Stimulated activated naive CD8-positive, alpha-beta T cell treated with anti-CD3 and anti-CD28 coated beads, Interleukin-15, Interleukin-2, amounts not matched to agents 100 ng/mL and 50 ng/mL, for 24 hours (primary cell): ENCODE measurements at regions not wholly inside any gene's neighbourhood (a gene's known extent, or its start where the extent isn't known, plus 50 kb on each side); places are given as distances from the start of the nearest gene placed in this dataset.
"Not testable (repeated sequence)": the region's sequence is repeated elsewhere in the genome, so short reads cannot be mapped to it uniquely, and the experiment has no call there.

Source experiments
- H3K27ac Mint-ChIP-seq: one replicate; pipeline ENCODE4 v1.8.0; 2021; ENCODE audit warnings: mild to moderate bottlenecking, mixed read lengths
- H3K27me3 Mint-ChIP-seq: one replicate; pipeline ENCODE4 v1.8.0; 2021; ENCODE audit warnings: mixed read lengths
- H3K36me3 Mint-ChIP-seq: one replicate; pipeline ENCODE4 v1.8.0; 2021; ENCODE audit warnings: low read depth, mixed read lengths
- H3K4me1 Mint-ChIP-seq: one replicate; pipeline ENCODE4 v1.8.0; 2021; ENCODE audit warnings: low read depth, mixed read lengths
- H3K4me3 Mint-ChIP-seq: one replicate; pipeline ENCODE4 v1.8.0; 2021; ENCODE audit warnings: mild to moderate bottlenecking, mixed read lengths
- H3K9me3 Mint-ChIP-seq: one replicate; pipeline ENCODE4 v1.8.0; 2021; ENCODE audit warnings: mixed read lengths

DNA sequence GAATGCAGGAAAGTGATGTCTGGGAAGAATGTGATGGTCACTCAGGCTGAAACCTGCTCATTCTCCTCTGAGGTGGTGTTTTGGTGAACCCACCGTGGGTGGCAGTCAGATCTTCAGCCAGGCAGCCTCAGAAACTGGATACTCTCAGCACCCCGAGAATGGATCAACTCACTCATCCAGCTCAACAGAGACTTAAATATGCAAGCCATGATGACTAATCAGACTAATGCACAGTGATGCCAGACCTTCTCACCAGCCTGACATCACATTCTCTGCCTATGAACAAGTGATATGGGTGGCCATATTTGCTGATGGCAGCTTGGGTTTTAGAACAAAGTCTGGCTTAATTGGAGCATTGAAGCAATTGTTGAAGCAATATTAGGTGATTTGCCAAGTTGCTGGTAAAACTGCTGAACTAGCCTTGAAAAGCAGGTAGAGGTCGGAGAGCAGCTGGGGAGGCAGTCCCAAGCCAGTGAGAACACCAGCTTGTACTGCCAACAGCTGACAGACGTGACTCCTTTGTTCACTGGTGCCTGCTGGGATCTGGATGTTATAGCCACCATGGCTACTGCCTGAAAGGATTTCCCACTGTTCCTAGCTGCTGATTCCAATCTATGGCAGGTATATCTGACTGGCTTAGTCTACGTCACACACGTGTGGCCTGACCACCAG lies 608.1 kb downstream of the MID1IP1 start:
- H3K4me3 Mint-ChIP-seq, result no peak overlapping the region
- peaks cover 4% of the 10 kb centered on the region for H3K27me3 Mint-ChIP-seq
- H3K36me3 Mint-ChIP-seq, result no peaks in the 10 kb centered on the region
- H3K4me1 Mint-ChIP-seq, result peaks cover 11% of the 10 kb centered on the region
- no peak overlapping the region for H3K27ac Mint-ChIP-seq
- no peaks in the 10 kb centered on the region for H3K9me3 Mint-ChIP-seq

DNA sequence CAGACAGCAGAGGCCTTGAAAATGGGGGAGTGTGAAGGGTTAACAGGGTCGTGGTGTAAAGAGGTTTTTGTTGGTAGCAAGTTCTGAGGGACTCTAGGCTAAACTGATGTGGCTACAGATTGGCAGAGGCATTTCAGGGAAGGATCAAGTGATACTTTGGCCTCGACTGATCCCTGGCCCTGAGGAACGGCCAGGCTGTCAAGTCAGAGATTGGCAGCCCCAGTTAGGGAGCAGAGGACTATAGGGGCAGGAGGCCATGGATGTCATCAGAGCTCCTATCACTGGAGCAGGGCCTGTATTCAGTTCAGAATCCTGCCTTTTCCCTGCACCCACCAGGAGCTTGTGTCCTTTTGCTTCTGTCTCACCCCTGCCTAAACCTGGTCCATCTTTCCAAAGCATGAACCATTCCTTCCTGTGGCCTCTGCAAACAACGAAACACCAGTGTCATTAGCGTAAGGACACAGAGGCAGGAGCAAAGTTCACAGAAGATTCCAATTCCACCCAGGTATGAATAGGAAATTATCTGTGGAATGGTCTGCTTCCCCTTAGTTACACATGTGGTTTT lies 613.1 kb downstream of the MID1IP1 start:
- Mint-ChIP-seq H3K4me3 (no peak overlapping the region), H3K27me3 (no peaks in the 10 kb centered on the region), H3K4me1 (peaks cover 30% of the 10 kb centered on the region), H3K36me3 (no peaks in the 10 kb centered on the region), H3K9me3 (peaks cover 8% of the 10 kb centered on the region), H3K27ac (no peak overlapping the region)

DNA sequence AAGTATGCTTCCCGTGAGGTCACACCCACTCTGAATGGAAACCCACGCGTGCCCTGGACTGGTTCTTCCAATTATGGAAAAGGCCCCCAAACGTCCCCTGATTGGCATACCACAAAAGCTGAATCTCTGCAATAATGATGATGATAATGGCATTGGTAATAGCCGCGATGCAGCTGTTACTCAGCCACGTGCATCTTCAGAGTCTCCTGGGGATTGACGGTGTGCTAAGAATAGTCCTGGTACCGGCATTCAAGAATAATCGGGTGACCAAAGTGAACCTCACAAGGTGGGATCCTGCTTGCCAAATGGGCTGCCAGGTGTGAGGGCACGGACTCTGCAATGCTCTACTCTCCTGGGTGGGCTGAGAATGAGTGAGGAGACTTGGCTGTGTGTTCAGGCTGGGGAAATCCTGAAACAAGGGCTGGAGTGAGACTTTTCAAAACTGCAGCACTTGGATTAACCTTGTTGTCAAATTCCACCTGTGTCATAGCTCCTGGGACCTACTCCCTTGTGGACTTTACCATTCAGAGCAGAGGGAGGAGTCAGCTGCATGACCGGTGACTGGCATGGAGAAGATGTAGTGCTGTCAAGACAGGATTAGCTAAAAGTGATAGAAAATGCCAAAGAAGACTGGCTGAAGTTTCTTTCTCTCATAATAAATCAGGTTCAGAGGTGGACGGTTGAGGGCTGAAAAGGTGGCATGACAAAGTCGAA lies 615.4 kb downstream of the MID1IP1 start:
- Mint-ChIP-seq H3K4me1 (peaks cover 35% of the 10 kb centered on the region), H3K36me3 (no peaks in the 10 kb centered on the region), H3K9me3 (peaks cover 8% of the 10 kb centered on the region), H3K27ac (no peak overlapping the region), H3K27me3 (no peaks in the 10 kb centered on the region), H3K4me3 (no peak overlapping the region)

DNA sequence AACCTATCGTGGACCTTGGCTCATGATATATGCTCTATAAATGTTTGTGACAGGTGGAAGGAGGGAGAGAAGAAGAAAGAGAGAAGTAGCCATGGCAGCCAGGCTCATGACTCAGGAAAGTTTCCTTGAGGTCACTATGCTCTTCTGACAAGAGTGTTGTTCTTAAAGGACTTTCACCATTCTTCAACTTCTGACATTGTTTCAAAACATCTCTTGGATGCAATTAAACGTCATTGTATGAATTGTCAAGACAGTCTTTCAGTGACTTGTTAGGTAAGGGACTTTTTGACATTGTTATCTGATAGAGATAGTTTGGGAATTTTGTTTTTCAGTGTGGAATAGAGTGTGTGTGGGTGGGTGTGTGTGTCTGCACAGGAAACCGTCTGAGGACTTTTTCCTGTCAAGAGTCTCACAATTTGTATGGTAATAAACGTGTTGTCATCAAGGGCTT lies 617.0 kb downstream of the MID1IP1 start:
- no peaks in the 10 kb centered on the region for H3K27me3 Mint-ChIP-seq
- H3K36me3 Mint-ChIP-seq, result peaks cover 6% of the 10 kb centered on the region
- H3K4me1 Mint-ChIP-seq, result peaks cover 46% of the 10 kb centered on the region
- H3K4me3 Mint-ChIP-seq, result peak overlapping the region; percentile 2
- H3K9me3 Mint-ChIP-seq, result peaks cover 8% of the 10 kb centered on the region
- H3K27ac Mint-ChIP-seq, result peak overlapping the region; percentile 80

DNA sequence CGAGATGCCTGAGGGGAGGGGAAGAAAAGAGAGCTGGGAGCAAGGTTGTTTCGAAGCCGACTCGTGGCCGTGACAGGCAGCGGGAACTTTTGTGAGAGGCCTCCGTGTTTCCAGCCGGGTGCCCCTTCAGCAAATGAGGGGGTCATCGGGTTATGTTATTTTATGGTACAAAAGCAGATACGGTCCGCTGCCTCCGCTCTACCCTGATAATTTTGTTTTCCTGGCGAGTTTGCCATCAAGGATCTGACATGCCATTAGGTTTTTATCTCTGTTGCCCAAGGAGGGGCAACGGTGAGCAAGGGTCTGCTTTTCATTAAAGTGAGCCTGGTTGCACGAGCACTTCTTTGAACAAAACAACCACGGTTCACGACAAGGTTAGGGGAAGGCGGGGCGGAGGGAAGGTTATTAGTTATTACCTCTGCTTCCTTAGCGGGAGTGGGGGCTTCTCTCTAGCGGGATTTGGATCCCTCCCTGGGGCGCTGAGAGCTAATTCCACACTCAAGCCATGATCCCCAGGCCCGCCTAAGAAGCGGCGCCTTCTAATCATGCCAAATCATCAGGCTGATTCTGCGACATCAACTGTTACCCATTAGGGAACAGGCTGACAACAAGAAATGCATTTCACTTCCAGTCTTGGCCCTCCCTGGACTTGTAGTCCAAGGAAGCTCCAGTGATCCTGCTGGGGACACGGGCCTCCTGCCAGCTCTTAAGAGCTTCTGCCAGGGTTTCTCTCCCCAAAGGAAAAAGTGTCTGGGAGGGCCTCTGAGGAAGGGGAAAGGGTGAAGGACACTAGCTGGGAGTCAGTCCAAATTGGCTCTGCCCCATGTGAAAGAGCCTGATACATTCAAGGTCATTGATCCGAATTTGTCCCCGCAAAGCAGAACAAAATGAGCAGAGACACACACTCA lies 617.7 kb downstream of the MID1IP1 start:
- peaks cover 52% of the 10 kb centered on the region for H3K4me1 Mint-ChIP-seq
- H3K9me3 Mint-ChIP-seq, result peaks cover 8% of the 10 kb centered on the region
- peak overlapping the region; percentile 80 for H3K27ac Mint-ChIP-seq
- no peaks in the 10 kb centered on the region for H3K27me3 Mint-ChIP-seq
- peaks cover 13% of the 10 kb centered on the region for H3K36me3 Mint-ChIP-seq
- H3K4me3 Mint-ChIP-seq, result no peak overlapping the region

DNA sequence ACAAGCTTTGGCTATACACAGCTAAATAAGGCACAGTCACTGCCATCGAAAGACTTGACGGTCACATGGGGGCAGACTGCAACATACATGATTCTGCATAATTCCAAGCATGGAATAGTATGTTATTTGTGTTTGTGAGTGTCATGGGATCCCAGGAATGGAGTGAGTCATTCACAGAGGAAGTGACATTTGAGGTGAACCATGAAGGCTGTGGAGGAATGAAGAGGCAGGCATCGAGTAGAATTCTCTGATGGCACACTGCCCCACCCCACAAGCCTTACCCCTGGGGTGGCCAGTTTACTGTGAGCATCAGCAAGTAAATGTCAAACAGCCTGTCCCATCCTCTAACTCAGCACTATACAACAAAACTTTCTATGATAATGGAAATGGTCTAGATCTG lies 619.7 kb downstream of the MID1IP1 start:
- Mint-ChIP-seq H3K27me3 (no peaks in the 10 kb centered on the region), H3K4me3 (no peak overlapping the region), H3K27ac (no peak overlapping the region), H3K36me3 (peaks cover 13% of the 10 kb centered on the region), H3K4me1 (peaks cover 71% of the 10 kb centered on the region), H3K9me3 (peaks cover 8% of the 10 kb centered on the region)

DNA sequence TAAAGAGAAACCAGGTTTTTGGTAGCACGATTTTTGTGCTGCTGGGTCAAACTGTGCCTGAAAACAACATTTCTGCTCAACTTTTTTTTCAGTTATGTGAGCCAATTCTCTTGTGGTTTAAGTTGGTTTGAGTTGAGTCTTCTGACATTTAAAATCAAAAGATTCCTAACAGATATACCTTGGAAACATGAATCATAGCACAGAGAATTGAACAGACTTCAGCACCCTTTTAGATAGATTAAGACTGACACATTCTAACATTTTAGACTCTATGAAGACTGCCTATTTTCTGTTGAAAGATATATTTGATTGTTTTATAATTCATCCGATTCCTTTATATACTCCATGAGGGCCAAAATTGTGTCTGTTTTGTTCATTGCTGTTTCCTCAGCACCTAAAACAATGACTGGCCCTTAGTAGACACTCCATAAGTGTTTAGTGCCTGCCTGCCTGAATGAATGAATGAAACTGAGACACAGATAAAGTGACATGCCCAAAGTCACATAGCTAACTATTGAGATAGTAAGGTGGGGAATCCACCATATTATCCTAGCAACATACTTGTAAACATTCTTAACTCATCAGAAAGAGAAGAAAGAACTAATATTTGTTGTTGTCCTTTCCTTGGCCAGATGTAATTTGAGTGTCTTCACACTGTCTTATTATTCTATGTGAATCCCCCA lies 624.0 kb downstream of the MID1IP1 start:
- no peaks in the 10 kb centered on the region for H3K27me3 Mint-ChIP-seq
- peak overlapping the region; percentile 51 for H3K4me3 Mint-ChIP-seq
- H3K27ac Mint-ChIP-seq, result peak overlapping the region; percentile 98
- H3K36me3 Mint-ChIP-seq, result peaks cover 13% of the 10 kb centered on the region
- peaks cover 79% of the 10 kb centered on the region for H3K4me1 Mint-ChIP-seq
- H3K9me3 Mint-ChIP-seq, result no peaks in the 10 kb centered on the region

DNA sequence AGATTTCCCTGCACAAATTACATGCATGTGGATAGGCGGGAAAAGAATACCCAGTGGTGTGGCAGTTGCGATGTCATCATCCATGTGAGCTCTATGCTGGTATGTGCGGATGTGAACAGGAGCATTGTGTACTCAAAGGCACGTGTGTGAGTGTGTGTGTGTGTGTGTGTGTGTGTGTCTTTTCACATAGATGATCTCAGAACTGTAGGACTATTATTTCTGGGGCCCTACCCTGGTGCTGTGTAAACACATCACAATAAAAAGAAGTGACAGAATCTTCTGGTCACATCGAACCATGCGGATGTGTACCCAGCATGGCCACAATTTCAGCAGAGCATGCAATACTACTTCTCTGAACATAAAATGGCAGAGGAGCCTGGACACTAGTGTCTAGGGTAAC lies 624.8 kb downstream of the MID1IP1 start:
- no peaks in the 10 kb centered on the region for H3K9me3 Mint-ChIP-seq
- peaks cover 13% of the 10 kb centered on the region for H3K36me3 Mint-ChIP-seq
- H3K27me3 Mint-ChIP-seq, result no peaks in the 10 kb centered on the region
- peak overlapping the region; percentile 98 for H3K27ac Mint-ChIP-seq
- peak overlapping the region; percentile 13 for H3K4me3 Mint-ChIP-seq
- peaks cover 76% of the 10 kb centered on the region for H3K4me1 Mint-ChIP-seq

DNA sequence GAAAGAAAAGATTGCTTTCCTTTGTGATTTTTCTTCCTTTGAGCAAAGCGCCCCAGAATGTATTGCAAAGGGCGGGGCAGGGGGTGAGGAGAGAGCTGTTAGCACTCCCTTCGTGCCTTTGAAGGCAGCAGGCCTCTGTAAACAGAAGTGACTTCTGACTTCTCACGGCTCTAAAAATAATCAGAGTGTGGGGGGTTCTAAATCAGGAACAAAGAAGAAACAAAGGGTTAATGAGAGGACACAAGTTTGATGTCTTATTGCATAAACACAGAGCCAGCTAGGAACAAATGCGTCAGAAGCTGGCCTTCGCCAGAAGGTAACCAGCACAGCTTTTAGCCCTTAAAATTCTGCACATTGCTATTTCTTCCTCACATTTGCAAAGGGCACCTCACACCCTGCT lies 626.2 kb downstream of the MID1IP1 start:
- H3K27ac Mint-ChIP-seq, result peak overlapping the region; percentile 98
- peaks cover 84% of the 10 kb centered on the region for H3K4me1 Mint-ChIP-seq
- peak overlapping the region; percentile 48 for H3K4me3 Mint-ChIP-seq
- no peaks in the 10 kb centered on the region for H3K9me3 Mint-ChIP-seq
- peaks cover 19% of the 10 kb centered on the region for H3K36me3 Mint-ChIP-seq
- no peaks in the 10 kb centered on the region for H3K27me3 Mint-ChIP-seq

DNA sequence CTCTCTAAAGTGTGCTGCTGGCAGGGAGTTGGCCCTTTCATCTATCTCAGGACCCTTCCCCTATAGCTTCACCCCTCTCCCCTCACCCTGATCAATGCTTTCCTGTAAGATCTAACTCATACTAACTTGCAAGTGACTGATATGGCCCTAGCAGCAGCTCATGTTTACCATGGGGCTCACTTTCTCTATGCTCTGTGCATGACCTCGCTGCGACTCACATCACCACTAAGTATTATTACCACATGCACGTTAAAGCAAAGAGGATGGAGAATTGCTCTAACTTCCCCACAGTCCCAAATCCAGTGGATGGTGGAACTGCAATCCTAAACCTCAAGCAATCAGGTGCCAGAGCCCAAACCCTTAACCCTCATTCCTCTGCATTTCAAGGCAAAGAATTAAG lies 626.6 kb downstream of the MID1IP1 start:
- Mint-ChIP-seq H3K27me3 (no peaks in the 10 kb centered on the region), H3K4me1 (peaks cover 82% of the 10 kb centered on the region), H3K36me3 (peaks cover 17% of the 10 kb centered on the region), H3K27ac (peak overlapping the region; percentile 98), H3K4me3 (no peak overlapping the region), H3K9me3 (no peaks in the 10 kb centered on the region)

DNA sequence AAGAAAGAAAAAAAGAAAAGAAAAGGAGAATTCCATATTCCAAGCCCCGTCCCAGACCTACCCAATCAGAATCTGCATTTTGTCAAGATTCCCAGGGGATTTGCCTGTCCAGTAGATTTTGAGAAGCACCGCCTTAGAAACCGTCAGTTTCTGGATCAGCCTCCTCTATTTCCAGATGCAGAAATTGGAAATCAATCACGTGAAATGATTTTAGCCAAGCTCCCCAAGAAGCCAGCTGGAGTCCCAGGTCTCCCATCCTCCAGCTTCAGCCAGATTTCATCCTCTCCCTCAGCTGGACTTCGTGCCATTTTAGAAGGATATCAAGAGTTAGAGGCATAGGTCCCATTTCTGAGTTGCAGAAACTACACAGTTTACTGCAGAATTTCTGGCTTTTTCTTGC lies 629.3 kb downstream of the MID1IP1 start:
- Mint-ChIP-seq H3K36me3 (peaks cover 12% of the 10 kb centered on the region), H3K4me3 (no peak overlapping the region), H3K9me3 (peaks cover 7% of the 10 kb centered on the region), H3K27me3 (no peaks in the 10 kb centered on the region), H3K27ac (no peak overlapping the region), H3K4me1 (peaks cover 81% of the 10 kb centered on the region)

DNA sequence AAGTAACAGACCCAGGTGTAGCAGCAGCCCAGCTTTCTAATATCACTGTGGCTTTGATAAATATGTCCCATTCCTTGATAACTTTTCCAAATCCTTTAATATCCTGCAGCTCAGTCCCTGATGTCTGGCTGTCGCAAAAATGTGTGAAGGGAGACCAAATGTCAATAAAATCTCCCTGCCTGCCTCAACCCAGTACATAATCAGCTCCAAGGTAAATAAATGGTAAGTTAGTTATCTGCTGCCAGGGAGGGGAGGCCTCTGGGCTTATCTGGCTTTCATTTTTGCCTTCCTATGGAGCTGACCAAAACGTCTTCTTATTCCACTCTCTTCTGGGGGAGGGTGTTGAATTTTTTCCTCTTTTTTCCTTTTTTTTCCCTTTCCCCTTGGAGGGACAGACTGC lies 630.6 kb downstream of the MID1IP1 start:
- no peak overlapping the region for H3K27ac Mint-ChIP-seq
- H3K4me1 Mint-ChIP-seq, result peaks cover 81% of the 10 kb centered on the region
- no peaks in the 10 kb centered on the region for H3K27me3 Mint-ChIP-seq
- peaks cover 7% of the 10 kb centered on the region for H3K9me3 Mint-ChIP-seq
- H3K4me3 Mint-ChIP-seq, result no peak overlapping the region
- H3K36me3 Mint-ChIP-seq, result peaks cover 12% of the 10 kb centered on the region

DNA sequence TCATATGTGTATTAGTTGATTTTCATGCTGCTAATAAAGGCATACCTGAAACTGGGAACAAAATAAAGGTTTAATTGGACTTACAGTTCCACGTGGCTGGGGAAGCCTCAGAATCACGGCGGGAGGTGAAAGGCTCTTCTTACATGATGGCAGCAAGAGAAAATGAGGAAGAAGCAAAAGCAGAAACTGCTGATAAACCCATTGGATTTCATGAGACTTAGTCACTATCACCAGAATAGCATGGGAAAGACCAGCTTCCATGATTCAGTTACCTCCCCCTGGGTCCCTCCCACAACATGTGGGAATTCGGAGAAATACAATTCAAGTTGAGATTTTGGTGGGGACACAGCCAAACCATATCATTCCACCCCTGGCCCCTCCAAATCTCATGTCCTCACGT lies 633.4 kb downstream of the MID1IP1 start:
- not testable (repeated sequence) for H3K4me3 Mint-ChIP-seq, H3K27me3 Mint-ChIP-seq, H3K9me3 Mint-ChIP-seq, H3K27ac Mint-ChIP-seq
- Mint-ChIP-seq H3K4me1 (peaks cover 60% of the 10 kb centered on the region), H3K36me3 (peaks cover 12% of the 10 kb centered on the region)

DNA sequence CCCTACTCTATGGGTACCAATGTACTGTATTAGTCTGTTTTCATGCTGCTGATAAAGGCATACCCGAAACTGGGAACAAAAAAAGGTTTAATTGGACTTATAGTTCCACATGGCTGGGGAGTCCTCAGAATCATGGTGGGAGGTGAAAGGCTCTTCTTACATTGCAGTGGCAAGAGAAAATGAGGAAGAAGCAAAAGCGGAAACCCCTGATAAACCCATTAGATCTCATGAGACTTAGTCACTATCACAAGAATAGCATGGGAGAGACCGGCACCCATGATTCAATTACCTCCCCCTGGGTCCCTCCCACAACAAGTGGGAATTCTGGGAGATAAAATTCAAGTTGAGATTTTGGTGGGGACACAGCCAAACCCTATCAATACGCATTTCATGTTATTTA lies 635.3 kb downstream of the MID1IP1 start:
- peaks cover 73% of the 10 kb centered on the region for H3K4me1 Mint-ChIP-seq
- H3K9me3 Mint-ChIP-seq, result not testable (repeated sequence)

More for the DNA sequence above, 635.3 kb downstream of the MID1IP1 start:
- not testable (repeated sequence) for H3K27me3 Mint-ChIP-seq, H3K4me3 Mint-ChIP-seq
- Mint-ChIP-seq H3K27ac (peak overlapping the region; percentile 50), H3K36me3 (peaks cover 12% of the 10 kb centered on the region)
